Heart left ventricle (tissue), 13 donors: ENCODE measurements at regions not wholly inside any gene's neighbourhood (a gene's known extent, or its start where the extent isn't known, plus 50 kb on each side); places are given as distances from the start of the nearest gene placed in this dataset.

Source experiments
- POLR2A ChIP-seq, 2 donors: fragments of 450-650 bp; IDR thresholded peaks; one replicate each; pipeline ENCODE4 v1.6.1; 2017; ENCODE audit warnings: antibody characterized with exemption in 2 of 2, mild to moderate bottlenecking in 2 of 2, moderate library complexity in 2 of 2
- TF ChIP-seq, protein P1 (sequence below), 12 donors: fragments of 200-600 bp; sonication (generic) in 4 of 12; IDR thresholded peaks; one replicate each; pipeline versions ENCODE4 v1.5.0 to v1.8.0; 2018 to 2022; ENCODE audit warnings: antibody characterized with exemption in 12 of 12, mild to moderate bottlenecking in 5 of 12
- donor health status: ischemic (EF 13 %, LVEDD 7.1; RV severe dilation, severe dysfunction).
- donor health status: DM: no; HTN: yes; CAD: no.
- donor health status: DM: no; HTN: no; CAD: no.
- donor health status: ischemic (EF 25% LVEDD 6.9; RV normal size, moderate dysfunction).
- donor health status: ischemic (EF 25% LVEDD 5.7; RV mildly dilated, moderate dysfunction).
- donor health status: ischemic (EF 35%, LVEDD 5.7; RV mildly dilated, moderate dysfunction).
- donor health status: nonischemic (EF 11% LVEDD 7.7; RV severe dilation, severe dysfunction).
- donor health status: DM: yes; HTN: yes; CAD: no.
- donor health status: PGD.
- donor health status: ischemic (EF 29% LVEDD 5.4; RV normal size, mild dysfunction).
- donor health status: nonischemic (EF 23%, LVEDD 6.1; RV moderate dilation, normal function).

DNA sequence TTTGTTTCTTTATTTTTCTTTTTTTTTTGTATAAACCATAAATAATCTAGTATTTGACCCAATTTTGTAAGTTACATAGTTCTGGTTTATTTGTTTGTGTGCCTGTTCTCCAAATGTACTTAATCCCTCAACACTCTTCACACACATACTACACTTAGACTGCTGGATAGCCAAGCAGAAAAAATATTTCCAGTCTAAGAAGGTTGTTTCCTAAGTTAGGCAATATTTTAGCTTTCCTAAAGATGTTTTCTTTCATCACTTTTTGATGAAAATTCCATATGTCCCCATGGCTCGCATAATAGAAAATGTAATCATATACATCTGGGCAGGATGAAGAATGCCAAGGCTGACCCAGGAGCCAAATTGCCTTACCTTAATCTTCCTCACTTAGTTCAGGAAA, 105.3 kb downstream of the PPP1R3A start:
- TF ChIP-seq, protein P1, sequence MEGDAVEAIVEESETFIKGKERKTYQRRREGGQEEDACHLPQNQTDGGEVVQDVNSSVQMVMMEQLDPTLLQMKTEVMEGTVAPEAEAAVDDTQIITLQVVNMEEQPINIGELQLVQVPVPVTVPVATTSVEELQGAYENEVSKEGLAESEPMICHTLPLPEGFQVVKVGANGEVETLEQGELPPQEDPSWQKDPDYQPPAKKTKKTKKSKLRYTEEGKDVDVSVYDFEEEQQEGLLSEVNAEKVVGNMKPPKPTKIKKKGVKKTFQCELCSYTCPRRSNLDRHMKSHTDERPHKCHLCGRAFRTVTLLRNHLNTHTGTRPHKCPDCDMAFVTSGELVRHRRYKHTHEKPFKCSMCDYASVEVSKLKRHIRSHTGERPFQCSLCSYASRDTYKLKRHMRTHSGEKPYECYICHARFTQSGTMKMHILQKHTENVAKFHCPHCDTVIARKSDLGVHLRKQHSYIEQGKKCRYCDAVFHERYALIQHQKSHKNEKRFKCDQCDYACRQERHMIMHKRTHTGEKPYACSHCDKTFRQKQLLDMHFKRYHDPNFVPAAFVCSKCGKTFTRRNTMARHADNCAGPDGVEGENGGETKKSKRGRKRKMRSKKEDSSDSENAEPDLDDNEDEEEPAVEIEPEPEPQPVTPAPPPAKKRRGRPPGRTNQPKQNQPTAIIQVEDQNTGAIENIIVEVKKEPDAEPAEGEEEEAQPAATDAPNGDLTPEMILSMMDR (IDR thresholded peaks at IDR 0.05): no peak
- TF ChIP-seq POLR2A (IDR thresholded peaks at IDR 0.05): no peak
